T1000 (cell line): ENCODE measurements at regions not wholly inside any gene's neighbourhood (a gene's known extent, or its start where the extent isn't known, plus 50 kb on each side); places are given as distances from the start of the nearest gene placed in this dataset.

Experiments
- DNase-seq: peaks from one replicate; lab custom pipeline; 2025; ENCODE audit warnings: mixed read lengths; lab: John Stamatoyannopoulos, UW

- no peak for DNase-seq
Measured at GRCh38 chr1:98203466-98203865, 282.6 kb upstream of the DPYD start.

DNA sequence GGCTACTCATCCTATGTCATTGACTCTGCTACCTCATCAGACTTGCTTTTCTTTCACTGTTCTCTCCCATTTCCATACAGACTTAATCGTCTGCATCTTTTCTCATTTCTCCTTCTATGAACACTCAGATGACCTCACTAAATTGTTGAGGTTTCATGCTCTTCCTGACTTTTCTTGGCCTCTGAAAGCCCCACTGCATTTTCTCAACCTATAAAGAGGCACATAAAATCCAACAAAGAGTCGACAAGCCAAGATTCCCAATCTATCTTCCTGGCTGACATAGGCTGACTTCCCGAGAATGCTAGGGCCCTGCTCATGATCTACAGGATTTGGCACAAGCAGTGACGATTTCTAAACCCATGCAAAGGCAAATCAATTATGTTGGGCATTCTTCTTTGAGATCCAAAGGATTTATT is 280.8 kb upstream of the DPYD start:
- DNase-seq: no peak

- DNase-seq: no peak
Measured at GRCh38 chr1:98197356-98197755, 276.5 kb upstream of the DPYD start.

DNA sequence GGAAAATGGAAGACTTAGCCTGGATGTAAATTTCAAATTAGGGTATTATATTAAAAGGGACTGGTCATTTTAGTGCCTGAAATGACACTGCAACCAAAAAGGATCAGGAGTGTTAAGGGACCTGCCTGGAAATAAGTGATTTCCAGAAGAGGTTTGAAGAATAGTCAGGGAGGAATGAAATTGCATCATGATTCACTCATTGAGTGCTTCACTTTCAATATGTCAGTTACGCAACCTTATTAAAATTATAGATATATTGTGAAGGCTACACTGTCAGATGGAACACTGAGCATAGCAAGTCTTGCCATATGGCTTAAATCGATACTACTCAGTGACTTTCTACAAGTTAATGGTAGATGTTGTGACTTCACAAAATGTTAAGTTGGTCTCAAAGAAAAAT is 275.2 kb upstream of the DPYD start:
- DNase-seq: no peak

GRCh38 chr1:98188774-98189173 is 267.9 kb upstream of the DPYD start:
- DNase-seq: no peak

GRCh38 chr1:98184856-98185255 is 264.0 kb upstream of the DPYD start:
- no peak for DNase-seq

- DNase-seq: no peak
Measured at GRCh38 chr1:98181036-98181764, 260.4 kb upstream of the DPYD start.

DNA sequence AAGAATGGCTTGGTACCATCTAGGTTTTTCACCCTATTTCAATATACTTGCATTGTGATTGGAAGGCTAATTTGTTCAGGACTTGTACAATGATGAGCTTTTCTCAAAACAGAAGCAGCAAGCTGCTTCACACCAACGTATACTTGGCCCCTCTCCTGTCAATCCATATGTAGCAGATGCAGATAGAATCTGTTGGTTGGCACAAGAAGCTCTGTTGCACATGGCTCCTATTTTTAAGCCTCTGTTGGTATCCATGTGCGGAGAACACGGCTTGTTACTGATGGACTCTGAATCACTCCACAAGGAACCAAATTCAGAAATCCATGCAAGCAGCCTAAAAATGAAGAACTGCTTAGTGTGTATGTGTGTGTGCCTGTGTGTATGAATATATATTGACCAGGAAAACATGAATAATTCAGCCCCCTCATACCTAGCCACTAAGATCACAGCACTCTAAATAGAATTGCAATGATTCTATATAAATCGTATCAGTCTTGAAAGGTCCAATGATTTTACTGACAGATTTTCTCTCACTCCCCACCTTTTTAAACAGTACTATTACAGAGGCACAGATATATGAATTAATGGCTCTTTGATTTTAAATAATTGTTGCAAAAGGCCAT is 258.4 kb upstream of the DPYD start:
- DNase-seq: no peak

DNA sequence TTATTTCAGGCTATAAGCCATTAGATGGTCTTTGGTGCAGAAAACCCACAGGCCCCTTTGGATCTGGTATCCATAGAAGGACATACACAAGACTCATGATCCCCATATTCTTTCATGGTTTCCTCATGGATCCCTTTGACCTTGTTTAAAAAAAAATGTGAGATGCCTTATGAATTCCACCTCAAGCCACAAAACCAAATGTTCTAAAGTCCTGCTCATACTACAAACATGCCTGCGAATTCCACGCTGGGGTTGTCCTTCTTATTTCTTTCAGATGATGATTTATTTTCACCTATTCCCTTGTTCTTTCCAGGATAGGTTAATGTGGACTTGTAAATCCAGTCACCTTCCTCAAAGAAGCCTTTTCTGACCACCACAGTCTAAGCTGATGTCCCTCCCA is 256.9 kb upstream of the DPYD start:
- DNase-seq: no peak

GRCh38 chr1:98176936-98177335 is 256.1 kb upstream of the DPYD start:
- DNase-seq: no peak

DNA sequence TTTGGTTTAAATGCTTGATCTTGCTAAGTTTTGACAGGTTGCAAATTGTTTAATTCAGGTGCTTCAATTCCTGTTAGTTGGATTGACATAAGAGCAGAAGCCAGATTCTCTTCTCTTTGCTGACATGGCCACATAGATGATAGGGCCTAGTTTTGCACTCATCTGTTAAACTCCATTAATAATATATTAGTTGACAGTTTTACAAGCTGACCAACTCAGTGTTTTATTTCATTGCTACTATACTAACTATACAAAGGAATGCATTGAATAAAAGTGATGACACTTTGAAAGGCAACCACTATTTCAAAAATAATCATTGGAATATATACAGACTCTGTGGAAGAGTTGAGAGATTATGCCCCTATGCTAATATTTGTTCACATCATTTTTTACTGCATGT is 255.6 kb upstream of the DPYD start:
- DNase-seq: no peak

GRCh38 chr1:98172578-98172977 is 251.7 kb upstream of the DPYD start:
- no peak for DNase-seq

DNA sequence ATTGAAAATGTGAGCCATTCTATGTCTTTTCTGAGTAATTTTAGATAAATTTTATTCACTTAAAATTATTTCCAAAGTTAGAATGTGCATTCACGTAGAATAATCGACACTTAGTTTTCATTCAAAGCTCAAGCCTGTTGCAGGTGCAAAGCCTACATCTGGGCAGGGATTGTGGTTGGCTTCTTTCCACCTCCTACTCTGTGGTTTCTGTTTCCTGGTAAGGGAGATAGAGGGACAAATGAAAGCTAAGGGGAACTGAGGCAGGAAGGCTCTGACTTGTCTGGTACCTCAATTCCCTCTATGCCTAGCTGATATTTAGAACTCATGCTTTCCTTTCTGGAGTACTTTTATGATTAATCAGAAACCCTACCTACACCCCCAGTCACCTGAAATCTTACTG is 251.2 kb upstream of the DPYD start:
- DNase-seq: no peak

GRCh38 chr1:98164509-98164908 is 243.7 kb upstream of the DPYD start:
- DNase-seq: no peak

- DNase-seq: no peak
Measured at GRCh38 chr1:98157524-98158313, 236.9 kb upstream of the DPYD start.

- DNase-seq: no peak
Measured at GRCh38 chr1:98147280-98147679, 226.4 kb upstream of the DPYD start.

GRCh38 chr1:98145655-98146054 is 224.8 kb upstream of the DPYD start:
- DNase-seq: no peak

- DNase-seq: no peak
Measured at GRCh38 chr1:98143403-98143802, 222.6 kb upstream of the DPYD start.

DNA sequence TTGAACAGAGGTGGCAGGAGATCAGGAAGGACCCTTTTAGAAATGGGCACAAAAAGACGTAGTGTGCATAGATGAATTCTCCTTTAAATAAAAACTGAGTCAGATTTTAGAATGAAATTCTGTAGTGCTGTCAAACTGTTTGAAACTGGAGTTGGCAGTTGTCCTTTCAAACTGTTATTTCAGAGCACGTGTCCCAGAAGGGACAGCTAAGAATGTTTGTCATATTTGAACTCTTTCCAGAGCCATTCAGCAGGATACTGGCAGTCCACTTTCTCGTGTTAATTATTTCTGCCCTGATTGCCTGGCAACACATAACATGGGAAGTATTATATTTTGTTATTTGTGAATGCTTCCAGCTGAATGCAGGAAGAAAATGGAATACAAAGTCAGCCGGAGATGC is 212.3 kb upstream of the DPYD start:
- no peak for DNase-seq

DNA sequence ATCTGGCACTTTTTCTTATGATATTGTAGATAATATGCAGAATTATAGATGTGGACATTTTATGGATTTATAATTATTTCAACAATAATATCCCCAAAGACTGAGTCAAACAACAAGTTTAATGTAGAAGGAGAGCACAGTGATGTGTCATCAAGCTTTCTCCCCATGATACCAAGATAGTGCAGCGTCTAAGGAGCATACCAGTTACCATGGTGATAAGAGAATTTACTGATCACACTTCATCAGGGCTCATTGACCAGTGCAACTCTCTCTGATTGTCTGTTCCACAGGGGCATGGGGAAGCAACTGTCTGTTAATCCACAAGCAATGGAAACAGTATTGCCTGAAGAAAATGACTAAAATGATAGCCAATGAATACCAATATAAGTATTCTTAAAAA is 209.6 kb upstream of the DPYD start:
- DNase-seq: no peak

DNA sequence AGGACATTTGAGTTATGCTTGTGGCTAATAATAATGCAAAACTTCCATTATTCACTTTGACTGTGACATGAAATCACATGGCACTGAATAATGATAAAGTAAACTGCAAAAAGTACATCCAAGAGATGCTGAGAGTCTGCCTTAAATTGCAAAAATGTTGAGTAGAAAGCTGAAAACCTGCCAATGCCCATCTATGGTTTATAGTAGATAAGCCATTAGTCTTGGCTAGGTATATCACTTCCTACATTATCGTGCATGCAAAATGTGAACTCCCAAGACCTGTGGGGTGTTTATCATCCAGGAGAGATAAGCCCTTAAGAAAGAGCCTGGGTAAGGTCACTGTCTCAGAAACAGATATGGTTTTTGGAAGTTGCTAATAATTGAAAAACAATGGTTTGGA is 208.7 kb upstream of the DPYD start:
- DNase-seq: no peak

GRCh38 chr1:98126740-98127139 is 205.9 kb upstream of the DPYD start:
- no peak for DNase-seq

- no peak for DNase-seq
Measured at GRCh38 chr1:98121646-98122045, 200.8 kb upstream of the DPYD start.
